Ishikawa (cell line): ENCODE measurements at regions not wholly inside any gene's neighbourhood (a gene's known extent, or its start where the extent isn't known, plus 50 kb on each side); places are given as distances from the start of the nearest gene placed in this dataset.

Experiments used
- CEBPB ChIP-seq: IDR thresholded peaks from 2 replicates; pipeline ENCODE4 v1.6.1; 2012
- CREB1 ChIP-seq: IDR thresholded peaks from 2 replicates; pipeline ENCODE4 v1.6.1; 2012; ENCODE audit warnings: low read depth
- EGR1 ChIP-seq: IDR thresholded peaks from 2 replicates; pipeline ENCODE4 v1.6.1; 2012
- EP300 ChIP-seq: IDR thresholded peaks from 2 replicates; pipeline ENCODE4 v1.6.1; 2012; ENCODE audit warnings: borderline replicate concordance
- FOXM1 ChIP-seq: IDR thresholded peaks from 2 replicates; pipeline ENCODE4 v1.6.1; 2012; ENCODE audit warnings: low read depth, borderline replicate concordance
- NFIC ChIP-seq: IDR thresholded peaks from 2 replicates; pipeline ENCODE4 v1.6.1; 2012
- RAD21 ChIP-seq: IDR thresholded peaks from 2 replicates; pipeline ENCODE4 v1.6.1; 2012; ENCODE audit warnings: low read depth
- TAF1 ChIP-seq: IDR thresholded peaks from 2 replicates; pipeline ENCODE4 v1.6.1; 2012; ENCODE audit warnings: low read depth, mild to moderate bottlenecking
- TCF12 ChIP-seq: IDR thresholded peaks from 2 replicates; pipeline ENCODE4 v1.6.1; 2012; ENCODE audit warnings: low read depth
- TEAD4 ChIP-seq: IDR thresholded peaks from 2 replicates; pipeline ENCODE4 v1.6.1; 2012
- YY1 ChIP-seq: IDR thresholded peaks from 2 replicates; pipeline ENCODE4 v1.6.1; 2012; ENCODE audit warnings: low read depth
- ZBTB7A ChIP-seq: IDR thresholded peaks from 2 replicates; pipeline ENCODE4 v1.6.1; 2012; ENCODE audit warnings: low read depth
- TF ChIP-seq, protein P1 (sequence below): IDR thresholded peaks from 2 replicates; pipeline ENCODE4 v1.6.1; 2012; ENCODE audit warnings: low read depth, mild to moderate bottlenecking
- TF ChIP-seq, protein P2 (sequence below): IDR thresholded peaks from 2 replicates; pipeline ENCODE4 v1.6.1; 2012
- TF ChIP-seq, protein P3 (sequence below): IDR thresholded peaks from 2 replicates; pipeline ENCODE4 v1.6.1; 2012

DNA sequence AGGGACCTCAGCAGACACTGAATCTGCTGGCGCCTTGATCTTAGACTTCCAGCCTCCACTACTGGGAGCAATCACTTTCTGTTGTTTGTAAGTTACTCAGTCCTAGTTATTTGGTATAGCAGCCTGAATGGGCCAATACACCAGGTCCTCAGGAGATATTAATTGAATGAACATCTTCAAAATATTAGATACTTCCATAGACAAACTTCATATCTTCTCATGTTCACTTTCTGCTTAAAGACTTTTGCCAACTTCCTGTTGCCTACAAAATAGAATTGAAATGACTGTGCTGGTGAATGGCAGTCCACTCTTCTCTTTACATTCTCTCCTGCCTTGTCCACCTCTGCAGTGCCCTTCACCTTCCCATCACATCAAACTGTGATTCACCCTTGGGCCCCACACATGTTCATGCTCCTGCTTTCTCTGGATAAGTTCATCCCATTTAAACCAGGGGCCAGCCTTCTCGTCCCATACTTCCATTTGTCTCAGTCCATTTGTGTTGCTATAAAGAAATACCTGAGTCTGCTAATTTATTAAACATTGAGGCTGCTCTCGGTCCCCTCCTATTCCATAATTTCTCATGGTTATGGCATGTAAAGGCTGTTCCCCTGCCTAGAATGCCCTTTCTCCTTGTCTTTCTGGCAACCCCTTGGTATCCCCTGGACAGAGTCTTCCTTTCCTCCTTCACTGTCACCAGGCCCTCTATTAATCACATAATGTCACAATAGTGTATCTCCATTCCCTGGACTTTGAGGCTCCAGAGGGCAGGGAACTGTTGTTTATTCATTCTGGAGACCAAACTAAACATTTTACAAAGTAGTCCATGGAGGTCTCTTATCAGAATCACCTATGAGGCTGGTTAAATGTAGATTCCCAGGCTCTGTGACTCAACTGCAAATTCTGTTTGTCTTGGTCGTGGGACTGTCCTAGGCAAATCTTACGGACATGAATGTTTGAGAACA, 148.3 kb upstream of the TMEM170B start:
- TF ChIP-seq FOXM1 (no peak), EGR1 (no peak), TEAD4 (no peak), CREB1 (no peak), TCF12 (no peak), ZBTB7A (no peak), RAD21 (no peak), EP300 (no peak), TAF1 (no peak), CEBPB (no peak), NFIC (no peak), YY1 (no peak)
- TF ChIP-seq, protein P1, sequence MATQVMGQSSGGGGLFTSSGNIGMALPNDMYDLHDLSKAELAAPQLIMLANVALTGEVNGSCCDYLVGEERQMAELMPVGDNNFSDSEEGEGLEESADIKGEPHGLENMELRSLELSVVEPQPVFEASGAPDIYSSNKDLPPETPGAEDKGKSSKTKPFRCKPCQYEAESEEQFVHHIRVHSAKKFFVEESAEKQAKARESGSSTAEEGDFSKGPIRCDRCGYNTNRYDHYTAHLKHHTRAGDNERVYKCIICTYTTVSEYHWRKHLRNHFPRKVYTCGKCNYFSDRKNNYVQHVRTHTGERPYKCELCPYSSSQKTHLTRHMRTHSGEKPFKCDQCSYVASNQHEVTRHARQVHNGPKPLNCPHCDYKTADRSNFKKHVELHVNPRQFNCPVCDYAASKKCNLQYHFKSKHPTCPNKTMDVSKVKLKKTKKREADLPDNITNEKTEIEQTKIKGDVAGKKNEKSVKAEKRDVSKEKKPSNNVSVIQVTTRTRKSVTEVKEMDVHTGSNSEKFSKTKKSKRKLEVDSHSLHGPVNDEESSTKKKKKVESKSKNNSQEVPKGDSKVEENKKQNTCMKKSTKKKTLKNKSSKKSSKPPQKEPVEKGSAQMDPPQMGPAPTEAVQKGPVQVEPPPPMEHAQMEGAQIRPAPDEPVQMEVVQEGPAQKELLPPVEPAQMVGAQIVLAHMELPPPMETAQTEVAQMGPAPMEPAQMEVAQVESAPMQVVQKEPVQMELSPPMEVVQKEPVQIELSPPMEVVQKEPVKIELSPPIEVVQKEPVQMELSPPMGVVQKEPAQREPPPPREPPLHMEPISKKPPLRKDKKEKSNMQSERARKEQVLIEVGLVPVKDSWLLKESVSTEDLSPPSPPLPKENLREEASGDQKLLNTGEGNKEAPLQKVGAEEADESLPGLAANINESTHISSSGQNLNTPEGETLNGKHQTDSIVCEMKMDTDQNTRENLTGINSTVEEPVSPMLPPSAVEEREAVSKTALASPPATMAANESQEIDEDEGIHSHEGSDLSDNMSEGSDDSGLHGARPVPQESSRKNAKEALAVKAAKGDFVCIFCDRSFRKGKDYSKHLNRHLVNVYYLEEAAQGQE = no peak
- TF ChIP-seq, protein P2, sequence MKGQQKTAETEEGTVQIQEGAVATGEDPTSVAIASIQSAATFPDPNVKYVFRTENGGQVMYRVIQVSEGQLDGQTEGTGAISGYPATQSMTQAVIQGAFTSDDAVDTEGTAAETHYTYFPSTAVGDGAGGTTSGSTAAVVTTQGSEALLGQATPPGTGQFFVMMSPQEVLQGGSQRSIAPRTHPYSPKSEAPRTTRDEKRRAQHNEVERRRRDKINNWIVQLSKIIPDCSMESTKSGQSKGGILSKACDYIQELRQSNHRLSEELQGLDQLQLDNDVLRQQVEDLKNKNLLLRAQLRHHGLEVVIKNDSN = no peak
- TF ChIP-seq, protein P3, sequence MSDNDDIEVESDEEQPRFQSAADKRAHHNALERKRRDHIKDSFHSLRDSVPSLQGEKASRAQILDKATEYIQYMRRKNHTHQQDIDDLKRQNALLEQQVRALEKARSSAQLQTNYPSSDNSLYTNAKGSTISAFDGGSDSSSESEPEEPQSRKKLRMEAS = no peak

DNA sequence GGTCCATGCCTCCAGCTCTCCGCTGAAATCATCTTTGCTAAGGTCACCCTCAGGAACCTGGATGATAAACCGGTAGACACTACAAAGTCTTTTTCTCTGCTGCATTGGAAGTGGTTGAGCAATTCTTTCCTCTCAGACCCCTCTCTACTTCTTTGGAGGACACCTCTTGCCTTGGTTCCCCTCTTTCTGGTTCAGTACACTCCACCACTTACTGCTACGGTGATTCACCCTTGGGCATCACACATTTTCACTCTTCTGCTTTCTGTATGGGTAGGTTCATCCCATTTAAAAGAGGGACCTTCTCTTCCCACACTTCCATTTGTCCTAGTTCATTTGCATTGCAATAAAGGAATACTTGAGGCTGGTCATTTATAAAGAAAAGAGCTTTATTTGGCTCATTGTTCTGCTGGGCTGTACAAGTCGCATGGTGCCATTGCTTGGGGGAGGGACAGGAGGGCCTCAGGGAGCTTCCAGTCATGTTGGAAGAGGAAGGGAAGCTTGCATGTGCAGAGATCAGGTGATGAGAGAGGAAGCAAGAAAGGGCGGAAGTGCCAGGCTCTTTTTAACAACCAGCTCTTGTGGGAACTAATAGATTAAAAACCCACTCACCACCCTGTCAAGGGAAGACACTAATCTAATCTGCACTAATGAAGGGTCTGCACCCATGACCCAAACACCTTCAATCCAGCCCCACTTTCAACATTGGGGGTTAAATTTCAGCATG, 149.7 kb upstream of the TMEM170B start:
- no peak for TF ChIP-seq TCF12

DNA sequence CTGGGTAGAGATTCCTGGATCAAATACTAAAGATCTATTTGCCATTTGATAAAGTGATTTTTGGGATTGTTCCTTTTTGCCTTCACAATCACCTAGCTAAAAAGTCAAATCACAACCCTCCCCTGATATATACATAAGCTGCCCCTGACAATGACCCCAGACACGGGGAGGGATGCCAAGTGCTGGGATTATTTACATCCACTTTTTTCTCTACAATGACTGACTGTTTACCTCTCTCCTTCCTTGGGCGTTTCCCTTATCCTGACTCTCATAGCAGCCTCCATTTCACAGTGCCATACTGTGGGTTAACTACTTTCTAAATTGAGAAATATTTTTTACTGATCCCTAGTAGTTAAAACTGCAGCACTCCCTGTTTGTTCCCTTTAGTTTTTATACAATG, 150.8 kb upstream of the TMEM170B start:
- TF ChIP-seq EGR1 (no peak), CREB1 (no peak), EP300 (no peak), TCF12 (no peak), NFIC (no peak), TAF1 (no peak), CEBPB (no peak)
- TF ChIP-seq, protein P1 = no peak

DNA sequence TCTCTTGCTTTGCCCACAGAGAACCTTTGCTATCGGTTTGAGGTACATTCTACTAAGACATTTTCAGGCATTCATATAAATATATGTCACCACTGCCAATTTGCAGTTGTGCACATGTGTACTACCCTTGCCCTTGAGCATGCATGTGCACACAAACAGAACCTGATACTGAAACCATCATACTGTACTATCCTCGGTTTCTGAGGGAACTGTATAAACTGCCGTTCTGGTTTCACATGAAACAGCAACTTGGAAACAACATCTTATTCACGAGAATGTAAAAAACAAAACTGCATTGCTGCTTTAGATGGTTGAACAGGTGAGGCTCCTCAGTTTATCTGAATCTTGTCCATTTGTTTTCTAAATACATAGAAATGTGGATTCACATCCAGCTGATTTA, 151.2 kb upstream of the TMEM170B start:
- TF ChIP-seq EGR1 (no peak), TEAD4 (no peak), CREB1 (no peak), TCF12 (no peak), ZBTB7A (no peak), YY1 (no peak), TAF1 (no peak), RAD21 (no peak)
- TF ChIP-seq, protein P3 = no peak
- TF ChIP-seq, protein P1 = no peak
